Activated naive CD8-positive, alpha-beta T cell treated with anti-CD3 and anti-CD28 coated beads, Interleukin-2, amount 50 U/mL, for 16 hours (primary cell): ENCODE measurements at regions not wholly inside any gene's neighbourhood (a gene's known extent, or its start where the extent isn't known, plus 50 kb on each side); places are given as distances from the start of the nearest gene placed in this dataset.

ENCODE experiments used
- DNase-seq: peaks from one replicate; pipeline ENCODE4 v3.0.0-alpha.2; 2020; ENCODE audit warnings: low read depth, low spot score

- no peak for DNase-seq
Observed at GRCh38 chr10:128281861-128282260, 155.6 kb upstream of the MKI67 start.

- DNase-seq: no peak
Observed at GRCh38 chr10:128286141-128286761, 160.0 kb upstream of the MKI67 start.

- no peak for DNase-seq
Observed at GRCh38 chr10:128286762-128287500, 160.7 kb upstream of the MKI67 start.

GRCh38 chr10:128287921-128288320 lies 161.7 kb upstream of the MKI67 start:
- no peak for DNase-seq

- no peak for DNase-seq
Observed at GRCh38 chr10:128289621-128290020, 163.4 kb upstream of the MKI67 start.

GRCh38 chr10:128295003-128295402 lies 168.8 kb upstream of the MKI67 start:
- DNase-seq: no peak

GRCh38 chr10:128296253-128297007 lies 170.2 kb upstream of the MKI67 start:
- DNase-seq: no peak

- no peak for DNase-seq
Observed at GRCh38 chr10:128297709-128298378, 171.6 kb upstream of the MKI67 start.

GRCh38 chr10:128298587-128298986 lies 172.4 kb upstream of the MKI67 start:
- no peak for DNase-seq

GRCh38 chr10:128300290-128300824 lies 174.1 kb upstream of the MKI67 start:
- no peak for DNase-seq

- no peak for DNase-seq
Observed at GRCh38 chr10:128301051-128301450, 174.8 kb upstream of the MKI67 start.

GRCh38 chr10:128302808-128303207 lies 176.6 kb upstream of the MKI67 start:
- DNase-seq: no peak

GRCh38 chr10:128304271-128304670 lies 178.0 kb upstream of the MKI67 start:
- DNase-seq: no peak

GRCh38 chr10:128305601-128306345 lies 179.6 kb upstream of the MKI67 start:
- no peak for DNase-seq

- no peak for DNase-seq
Observed at GRCh38 chr10:128306535-128306934, 180.3 kb upstream of the MKI67 start.

GRCh38 chr10:128306966-128307365 lies 180.7 kb upstream of the MKI67 start:
- DNase-seq: no peak

- DNase-seq: no peak
Observed at GRCh38 chr10:128307820-128308219, 181.6 kb upstream of the MKI67 start.

GRCh38 chr10:128310971-128311658 lies 184.9 kb upstream of the MKI67 start:
- no peak for DNase-seq

- no peak for DNase-seq
Observed at GRCh38 chr10:128312250-128312649, 186.0 kb upstream of the MKI67 start.

- no peak for DNase-seq
Observed at GRCh38 chr10:128314686-128315085, 188.5 kb upstream of the MKI67 start.
